ENCODE measurements at regions not wholly inside any gene's neighbourhood (a gene's known extent, or its start where the extent isn't known, plus 50 kb on each side); places are given as distances from the start of the nearest gene placed in this dataset.

GRCh38 chr17:65368341-65368740 is 193.1 kb downstream of the AXIN2 start:
- no peak for DNase-seq (ENCODE audit: low spot score)
- no peak for TF ChIP-seq CTCF (IDR thresholded peaks at IDR 0.05; ENCODE audit: extremely low read depth, missing control alignments)

DNA sequence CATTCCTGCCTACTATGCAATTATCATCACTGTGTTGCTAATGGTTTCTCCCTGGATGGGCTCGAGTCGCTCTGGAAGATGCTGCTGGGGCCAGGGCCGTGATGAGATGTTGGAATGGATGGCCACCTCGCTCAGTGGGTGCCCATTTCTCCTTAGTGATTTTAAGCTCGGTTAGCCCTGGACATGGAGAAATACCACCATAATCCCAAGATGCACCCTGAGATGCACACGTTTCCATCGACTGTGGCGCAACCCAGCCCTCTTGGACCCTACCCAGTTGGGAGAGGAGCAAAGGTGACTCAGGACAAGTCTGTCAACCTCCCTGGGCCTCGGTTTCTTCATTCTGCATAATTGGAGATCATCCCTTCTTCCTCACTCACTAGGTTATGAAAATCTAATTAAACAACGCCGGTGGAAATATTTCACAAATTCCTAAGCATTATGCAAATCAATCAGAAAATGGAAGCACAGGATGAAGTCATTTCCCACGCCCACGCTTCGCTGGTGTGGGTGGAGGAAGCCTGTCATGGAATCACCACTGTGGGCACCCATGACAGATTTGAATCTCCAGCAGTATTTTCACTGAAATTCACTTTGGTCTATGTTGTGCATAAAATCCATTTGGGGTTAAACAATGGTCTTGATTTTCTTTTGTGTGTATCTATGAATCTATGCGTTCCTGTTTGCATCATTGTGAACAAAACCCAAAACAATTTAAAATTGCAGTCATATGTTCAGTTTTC is 195.2 kb downstream of the AXIN2 start:
- no peak for DNase-seq (ENCODE audit: low spot score)
- TF ChIP-seq CTCF (IDR thresholded peaks at IDR 0.05; ENCODE audit: extremely low read depth, missing control alignments): no peak

DNA sequence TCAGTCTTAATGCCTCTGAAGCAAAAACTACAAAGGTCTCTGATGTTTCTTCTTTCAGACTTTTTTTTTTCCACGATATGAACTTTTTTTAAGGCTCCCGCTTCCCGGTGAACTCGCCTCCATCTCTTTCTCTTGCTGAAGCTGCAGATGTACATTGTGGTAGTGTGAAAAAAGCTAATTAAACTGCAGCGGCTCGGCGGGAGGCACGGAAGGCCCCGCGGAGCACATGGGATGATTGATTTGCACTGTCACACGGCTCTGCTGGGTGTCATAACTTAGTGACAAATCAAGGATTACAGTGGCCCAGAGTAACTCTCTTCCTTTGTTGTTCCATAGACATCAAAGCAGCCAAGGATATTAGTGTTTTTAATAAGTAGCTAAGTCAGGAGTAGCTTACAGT is 196.3 kb downstream of the AXIN2 start:
- no peak for DNase-seq (ENCODE audit: low spot score)
- no peak for TF ChIP-seq CTCF (IDR thresholded peaks at IDR 0.05; ENCODE audit: extremely low read depth, missing control alignments)

DNA sequence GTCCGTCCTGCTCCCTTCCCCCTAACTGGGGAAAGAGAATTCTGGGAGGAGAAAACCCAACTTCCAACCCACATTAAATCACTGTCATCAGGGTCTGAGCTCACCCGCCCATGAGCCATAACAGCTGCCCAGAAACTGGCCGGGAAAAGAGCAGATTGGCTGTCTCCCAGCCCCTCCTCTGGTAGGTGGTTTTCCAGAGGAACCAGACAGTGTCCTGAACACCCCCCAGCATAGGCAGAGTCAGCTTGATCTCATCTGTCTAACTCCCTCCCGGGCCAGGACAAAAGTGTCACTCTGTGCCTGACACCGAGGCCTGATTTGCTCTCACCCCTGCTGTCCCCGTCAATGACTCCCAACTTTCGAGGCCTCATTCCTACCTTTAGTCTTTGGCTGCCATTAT is 197.0 kb downstream of the AXIN2 start:
- no peak for DNase-seq (ENCODE audit: low spot score)
- no peak for TF ChIP-seq CTCF (IDR thresholded peaks at IDR 0.05; ENCODE audit: extremely low read depth, missing control alignments)

- no peak for DNase-seq (ENCODE audit: low spot score)
- TF ChIP-seq CTCF (IDR thresholded peaks at IDR 0.05; ENCODE audit: extremely low read depth, missing control alignments): no peak
Observed at GRCh38 chr17:65362826-65363225, 198.6 kb downstream of the AXIN2 start.

- no peak for DNase-seq (ENCODE audit: low spot score)
- TF ChIP-seq CTCF (IDR thresholded peaks at IDR 0.05; ENCODE audit: extremely low read depth, missing control alignments): no peak
Observed at GRCh38 chr17:65360961-65361552, 200.4 kb downstream of the AXIN2 start.

- no peak for TF ChIP-seq CTCF (IDR thresholded peaks at IDR 0.05; ENCODE audit: extremely low read depth, missing control alignments)
- no peak for DNase-seq (ENCODE audit: low spot score)
Observed at GRCh38 chr17:65359016-65359415, 202.4 kb downstream of the AXIN2 start.

All from GM20000 (cell line).